CD4-positive, alpha-beta T cell treated with Interleukin-6 at 100 ng/mL for 8 hours (primary cell): ENCODE measurements at regions not wholly inside any gene's neighbourhood (a gene's known extent, or its start where the extent isn't known, plus 50 kb on each side); places are given as distances from the start of the nearest gene placed in this dataset.
A peak's percentile ranks its signal among the peaks of the same experiment; 100 is the strongest.
"Not testable (repeated sequence)": the region's sequence is repeated elsewhere in the genome, so short reads cannot be mapped to it uniquely, and the experiment has no call there.

Experiments used
- DNase-seq: peaks from one replicate; pipeline ENCODE4 v3.0.0-alpha.2; 2020; ENCODE audit warnings: mixed read lengths, low spot score

DNA sequence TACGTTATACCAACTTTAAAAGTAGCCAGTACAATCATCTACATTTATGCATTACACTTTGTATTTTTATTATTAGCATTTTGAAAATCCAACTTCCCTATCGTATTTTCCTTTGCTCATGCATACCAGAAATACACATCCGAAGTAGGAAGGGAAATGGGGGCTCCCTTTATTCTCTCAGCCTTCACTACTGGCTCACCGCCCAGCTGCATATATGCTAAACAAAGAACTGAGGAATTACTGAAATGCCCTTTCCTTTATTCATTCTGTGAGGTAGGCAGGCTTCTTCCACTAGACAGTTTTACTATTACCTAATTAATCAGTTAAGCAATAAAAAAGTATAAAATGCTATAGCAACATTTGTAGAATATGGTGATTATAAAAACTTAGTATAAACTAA, 291.6 kb downstream of the KLF12 start:
- no peak for DNase-seq

- DNase-seq = no peak
Observed at GRCh38 chr13:73842184-73842583, 292.0 kb downstream of the KLF12 start.

- no peak for DNase-seq
Observed at GRCh38 chr13:73837147-73837546, 297.1 kb downstream of the KLF12 start.

DNA sequence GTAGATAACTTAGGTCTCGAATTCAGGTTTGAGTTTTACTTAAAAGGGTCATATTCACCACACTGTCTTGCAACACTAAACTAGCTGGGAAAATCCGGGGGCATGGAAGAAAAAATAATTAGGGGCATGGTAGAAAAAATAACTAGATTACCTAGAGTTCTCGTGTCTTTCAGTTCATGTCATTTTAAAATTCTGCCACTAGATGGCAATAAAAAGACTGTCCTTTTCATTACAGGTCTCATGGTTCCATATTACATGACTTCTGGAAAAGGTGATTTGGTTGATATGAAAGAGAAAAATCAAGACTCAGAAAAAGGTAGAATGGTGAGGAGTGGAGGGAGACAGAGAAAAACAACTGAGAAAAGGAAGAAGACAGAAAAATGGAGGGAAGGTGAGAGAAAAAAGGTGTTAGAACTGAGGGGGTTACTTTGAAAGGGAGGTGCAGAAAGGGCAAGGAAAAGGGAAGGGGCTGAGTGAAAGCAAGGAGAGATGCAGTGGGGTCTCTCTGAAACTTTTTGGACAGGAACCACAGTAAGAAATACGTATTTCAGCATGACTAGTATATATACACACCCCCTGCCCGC, 299.0 kb downstream of the KLF12 start:
- peak; percentile 41 for DNase-seq

DNA sequence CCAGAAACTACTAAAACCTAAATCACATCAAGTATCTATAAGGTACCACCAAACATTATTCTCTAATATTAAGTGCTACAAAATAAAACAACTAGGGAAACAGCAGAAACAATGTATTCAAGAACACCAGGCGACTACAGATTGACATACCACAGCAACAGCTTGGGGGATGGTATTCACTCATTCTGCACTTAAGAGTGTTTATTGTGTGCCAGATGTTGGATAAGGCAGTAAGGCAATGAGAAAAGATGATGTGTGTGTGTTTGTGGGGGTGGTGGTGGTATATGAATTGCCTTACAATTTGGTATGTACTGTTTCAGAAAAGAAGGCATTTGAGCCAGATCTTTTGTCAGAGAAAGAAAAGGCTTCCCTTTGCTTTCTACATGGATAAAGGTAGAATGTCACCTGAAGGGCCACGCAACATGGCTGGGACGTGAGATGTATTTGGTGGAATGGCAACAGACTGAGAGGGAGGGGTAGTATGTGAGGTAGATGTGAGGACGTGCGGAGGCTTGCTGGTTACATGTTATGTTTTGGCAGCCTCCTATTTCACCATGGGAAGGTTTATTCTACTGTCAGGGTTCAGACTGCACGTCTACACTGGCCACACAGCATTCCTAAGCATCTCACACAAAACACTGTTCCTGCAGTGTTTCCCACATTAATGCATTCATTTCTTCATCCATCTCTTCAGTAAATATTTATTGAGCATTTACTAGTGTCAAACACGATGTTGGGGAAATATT, 300.7 kb downstream of the KLF12 start:
- DNase-seq = no peak

GRCh38 chr13:73832825-73833224, 301.4 kb downstream of the KLF12 start:
- DNase-seq = no peak

GRCh38 chr13:73832128-73832588, 302.0 kb downstream of the KLF12 start:
- DNase-seq = no peak

GRCh38 chr13:73829416-73829815, 304.8 kb downstream of the KLF12 start:
- DNase-seq = no peak

DNA sequence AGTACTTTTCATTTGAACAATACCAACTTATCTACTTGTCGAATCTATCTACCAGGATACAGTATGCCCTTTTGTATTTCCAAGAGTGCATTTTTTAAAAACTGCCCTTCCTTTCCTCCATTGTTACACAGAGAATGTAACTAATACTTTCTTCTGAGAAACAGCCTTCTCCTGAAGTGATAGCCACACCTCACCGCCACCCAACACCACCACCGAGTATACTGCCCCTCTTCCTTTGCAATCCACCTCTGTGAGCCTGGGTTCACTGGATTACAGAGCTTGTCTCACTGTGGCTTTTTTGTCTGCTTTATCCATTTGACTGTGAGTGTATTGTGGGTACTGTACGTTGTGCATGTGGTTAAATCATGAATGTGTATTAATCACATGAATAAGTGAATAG, 305.4 kb downstream of the KLF12 start:
- no peak for DNase-seq

DNA sequence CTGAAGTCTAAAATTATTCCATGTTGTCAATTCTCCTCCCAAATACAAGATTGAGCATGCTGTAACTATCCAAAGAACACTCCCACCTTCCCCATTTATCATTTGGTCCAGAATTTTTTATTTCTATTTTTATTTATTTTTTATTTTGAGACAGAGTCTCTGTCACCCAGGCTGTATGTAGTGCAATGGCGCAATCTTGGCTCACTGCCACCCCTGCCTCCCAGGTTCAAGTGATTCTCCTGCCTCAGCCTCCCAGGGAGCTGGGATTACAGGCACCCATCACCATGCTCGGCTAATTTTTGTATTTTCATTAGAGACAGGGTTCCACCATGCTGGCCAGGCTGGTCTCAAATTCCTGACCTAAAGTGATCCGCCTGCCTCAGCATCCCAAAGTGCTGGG, 306.8 kb downstream of the KLF12 start:
- DNase-seq = no peak

- peak; percentile 2 for DNase-seq
Observed at GRCh38 chr13:73825143-73825542, 309.1 kb downstream of the KLF12 start.

DNA sequence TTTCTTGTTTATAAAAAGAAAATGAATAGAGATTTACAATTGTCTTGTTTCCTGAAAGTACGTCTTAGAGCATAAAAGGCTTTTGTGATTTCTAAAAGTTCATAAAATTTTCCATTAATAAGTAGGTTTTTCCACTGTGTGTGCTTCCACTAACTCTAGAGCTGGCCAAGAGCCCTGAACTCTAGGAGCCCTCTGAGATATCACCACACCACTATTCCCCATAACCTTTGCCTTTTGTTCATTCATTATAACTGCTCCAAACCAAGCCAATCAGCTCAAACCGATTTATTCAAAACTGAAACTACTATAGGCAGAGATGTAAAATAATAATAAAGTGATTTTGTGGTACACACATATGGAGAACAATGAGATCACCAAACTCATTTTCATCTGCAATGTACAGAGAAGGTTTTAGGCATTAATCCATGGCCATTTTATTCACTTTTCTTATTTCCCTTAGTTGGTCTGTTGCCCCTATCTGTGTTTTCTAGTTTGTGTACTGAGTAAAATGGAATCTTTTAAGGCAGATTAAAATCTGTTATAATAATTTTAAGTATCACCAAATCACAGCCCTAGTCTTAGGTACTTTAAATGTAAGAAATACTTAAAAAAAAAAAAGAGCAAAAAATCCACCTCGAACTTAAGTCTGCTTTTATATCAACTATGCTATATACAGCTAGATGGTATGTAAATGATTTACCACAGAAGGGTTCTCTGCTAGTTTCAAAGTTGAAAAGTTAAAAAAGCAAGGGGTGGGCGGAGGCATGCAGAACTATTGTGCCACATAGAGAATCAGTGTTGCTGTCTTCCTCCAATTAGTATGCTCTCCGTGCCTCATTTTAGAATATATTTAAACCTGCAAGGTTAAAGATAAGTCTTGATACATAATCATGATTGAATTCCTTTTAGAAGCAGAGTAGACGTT, 311.3 kb downstream of the KLF12 start:
- no peak for DNase-seq

DNA sequence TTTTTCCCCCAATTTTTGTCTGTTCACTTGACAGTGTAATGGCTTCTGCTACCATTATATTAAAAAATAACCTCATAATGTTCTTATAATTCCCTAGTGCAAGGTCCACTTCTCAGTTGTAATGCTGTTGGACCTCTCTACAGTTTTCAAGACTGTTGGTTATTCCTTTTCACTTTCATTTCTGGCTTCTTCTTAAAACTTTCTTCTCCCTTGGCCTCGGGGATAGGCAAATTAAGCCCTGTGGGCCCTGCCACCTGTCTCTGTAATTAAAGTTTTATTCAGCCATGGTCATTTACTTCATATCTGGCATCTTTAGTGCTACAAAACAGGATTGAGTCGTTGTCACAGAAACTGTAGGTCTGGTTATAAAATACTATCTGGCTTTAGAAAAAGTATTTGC, 313.5 kb downstream of the KLF12 start:
- DNase-seq = no peak

DNA sequence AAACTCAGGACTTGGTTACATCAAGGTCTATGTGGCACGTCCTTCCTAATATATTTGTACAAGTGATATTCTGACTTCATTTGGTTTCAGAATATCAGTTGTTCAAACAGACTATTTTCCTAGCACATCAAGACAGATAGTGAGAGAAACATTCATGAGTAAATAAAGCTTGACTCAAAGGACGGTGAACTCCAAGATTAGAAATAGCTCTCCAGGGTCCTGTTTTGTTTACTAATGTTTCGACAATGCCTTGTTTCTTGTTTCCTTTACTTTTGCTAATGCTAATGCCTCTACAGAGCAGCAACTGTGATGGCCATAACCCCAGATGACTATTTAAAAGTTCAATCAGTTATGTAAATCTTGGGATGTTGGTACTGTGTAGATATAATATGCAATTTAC, 313.9 kb downstream of the KLF12 start:
- no peak for DNase-seq

DNA sequence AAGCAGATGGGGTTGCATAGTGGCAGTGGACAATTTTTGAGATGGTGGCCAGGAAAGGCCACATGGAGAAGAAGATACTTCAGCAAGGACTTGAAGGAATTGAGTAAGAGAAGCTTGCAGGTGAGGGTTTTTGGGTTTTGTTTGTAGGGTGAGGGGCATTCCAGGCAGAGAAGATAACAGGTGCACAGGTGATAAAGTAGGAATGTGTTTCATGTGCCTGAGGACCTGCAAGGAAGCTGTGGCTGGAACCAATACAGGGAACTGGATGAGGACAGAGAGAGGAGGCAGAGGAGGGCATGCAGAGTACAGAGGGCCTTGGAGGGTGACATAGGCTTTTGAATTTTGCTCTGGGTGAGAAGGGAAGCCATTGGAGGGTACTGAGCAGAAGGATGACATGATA, 314.5 kb downstream of the KLF12 start:
- no peak for DNase-seq

- no peak for DNase-seq
Observed at GRCh38 chr13:73816702-73817101, 317.5 kb downstream of the KLF12 start.

GRCh38 chr13:73815796-73816195, 318.4 kb downstream of the KLF12 start:
- DNase-seq = no peak

DNA sequence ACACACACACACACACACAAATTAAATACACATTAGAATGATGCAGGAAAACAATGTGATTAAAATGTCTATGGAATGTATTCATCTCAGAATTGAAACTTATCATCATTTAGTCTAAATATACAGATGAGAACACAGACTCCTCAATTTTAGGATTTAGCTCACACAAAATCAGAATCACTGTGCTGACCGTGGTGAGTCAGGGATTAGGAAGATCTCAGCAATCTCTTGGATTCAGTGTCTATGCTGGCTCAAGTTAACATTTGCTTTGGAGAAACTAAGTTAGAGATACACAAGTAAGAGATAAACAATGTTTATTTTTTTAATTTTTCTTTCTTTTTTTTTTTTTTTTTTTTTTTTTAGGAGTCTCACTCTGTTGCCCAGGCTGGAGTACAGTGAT, 323.6 kb downstream of the KLF12 start:
- no peak for DNase-seq

DNA sequence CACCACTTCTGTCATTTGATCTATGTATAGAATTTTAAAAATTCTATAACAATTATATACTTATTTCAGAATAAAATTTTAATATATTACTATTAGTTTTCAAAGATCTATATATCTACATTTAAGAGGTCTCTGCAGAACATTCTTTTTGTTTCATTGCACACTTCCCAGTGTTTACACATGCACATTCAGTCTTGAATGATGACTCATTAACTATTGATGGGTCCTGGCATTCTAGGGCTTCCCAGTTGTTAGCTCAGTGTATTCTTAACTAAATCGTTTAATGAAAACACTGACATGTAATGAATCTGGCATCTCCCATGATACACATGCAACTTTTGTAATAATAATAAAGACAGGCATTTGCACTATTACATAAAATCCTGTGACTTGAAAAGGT, 324.6 kb downstream of the KLF12 start:
- DNase-seq = no peak

DNA sequence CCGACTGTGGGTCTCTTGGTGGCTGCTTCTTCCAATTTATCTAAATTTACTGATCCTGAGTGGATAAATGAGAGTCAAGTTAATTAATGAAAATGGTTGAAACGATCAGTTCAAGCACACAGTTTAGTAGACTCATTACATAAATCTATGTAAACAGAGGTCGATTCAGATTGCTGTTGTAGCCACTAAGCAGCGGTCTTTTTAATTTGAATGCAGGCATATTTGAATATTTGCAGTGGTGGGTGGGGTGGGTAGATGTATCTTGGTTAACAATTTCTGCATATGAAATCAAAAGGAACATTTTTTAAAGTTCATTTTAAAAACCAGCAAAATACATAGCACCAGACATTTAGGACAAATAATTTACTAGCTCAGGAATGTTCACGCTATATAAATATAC, 325.9 kb downstream of the KLF12 start:
- DNase-seq = no peak

- not testable (repeated sequence) for DNase-seq
Observed at GRCh38 chr13:73805326-73805958, 328.8 kb downstream of the KLF12 start.

GRCh38 chr13:73803997-73804396, 330.2 kb downstream of the KLF12 start:
- DNase-seq = no peak
